HG02981 (cell line): ENCODE measurements at regions not wholly inside any gene's neighbourhood (a gene's known extent, or its start where the extent isn't known, plus 50 kb on each side); places are given as distances from the start of the nearest gene placed in this dataset.

Experiments used
- ATAC-seq: cut with Tn5 transposase; IDR thresholded peaks from one replicate; pipeline ENCODE4 v1.9.1; 2021; ENCODE audit warnings: mild to moderate bottlenecking, moderate library complexity; ENCODE audit not compliant: unreplicated experiment

GRCh38 chr21:28263974-28264373 lies 728.7 kb downstream of the LTN1 start:
- ATAC-seq = no peak

GRCh38 chr21:28261298-28261697 lies 731.4 kb downstream of the LTN1 start:
- no peak for ATAC-seq

GRCh38 chr21:28257276-28257675 lies 735.4 kb downstream of the LTN1 start:
- no peak for ATAC-seq

- no peak for ATAC-seq
Measured at GRCh38 chr21:28256837-28257236, 735.8 kb downstream of the LTN1 start.

GRCh38 chr21:28256420-28256831 lies 736.3 kb downstream of the LTN1 start:
- ATAC-seq = no peak

- no peak for ATAC-seq
Measured at GRCh38 chr21:28253961-28254360, 738.7 kb downstream of the LTN1 start.

GRCh38 chr21:28253338-28253737 lies 739.3 kb downstream of the LTN1 start:
- no peak for ATAC-seq

- ATAC-seq = no peak
Measured at GRCh38 chr21:28252928-28253327, 739.7 kb downstream of the LTN1 start.

- no peak for ATAC-seq
Measured at GRCh38 chr21:28250946-28251345, 741.7 kb downstream of the LTN1 start.

- no peak for ATAC-seq
Measured at GRCh38 chr21:28247454-28248020, 745.1 kb downstream of the LTN1 start.

- no peak for ATAC-seq
Measured at GRCh38 chr21:28240586-28240985, 752.1 kb downstream of the LTN1 start.

GRCh38 chr21:28239340-28239739 lies 753.3 kb downstream of the LTN1 start:
- no peak for ATAC-seq

- ATAC-seq = no peak
Measured at GRCh38 chr21:28237661-28238060, 755.0 kb downstream of the LTN1 start.

GRCh38 chr21:28235169-28235895 lies 757.3 kb downstream of the LTN1 start:
- no peak for ATAC-seq

GRCh38 chr21:28234326-28234725 lies 758.4 kb downstream of the LTN1 start:
- no peak for ATAC-seq

- no peak for ATAC-seq
Measured at GRCh38 chr21:28233536-28234220, 759.0 kb downstream of the LTN1 start.

GRCh38 chr21:28230559-28230958 lies 762.1 kb downstream of the LTN1 start:
- ATAC-seq = no peak

GRCh38 chr21:28229814-28230213 lies 762.9 kb downstream of the LTN1 start:
- no peak for ATAC-seq

GRCh38 chr21:28228636-28228995 lies 764.1 kb downstream of the LTN1 start:
- no peak for ATAC-seq

GRCh38 chr21:28227881-28228635 lies 764.6 kb downstream of the LTN1 start:
- no peak for ATAC-seq

GRCh38 chr21:28226563-28226962 lies 766.1 kb downstream of the LTN1 start:
- ATAC-seq = no peak
